ENCODE measurements at regions not wholly inside any gene's neighbourhood (a gene's known extent, or its start where the extent isn't known, plus 50 kb on each side); places are given as distances from the start of the nearest gene placed in this dataset.

GRCh38 chr4:80139671-80140070, 57.6 kb upstream of the PRDM8 start (continued):
- TF ChIP-seq CHD7 (IDR thresholded peaks at IDR 0.05; ENCODE audit: insufficient replicate concordance, low read length) (no peak), NRF1 (IDR thresholded peaks at IDR 0.05; ENCODE audit: low read depth, low read length) (no peak), BRCA1 (IDR thresholded peaks at IDR 0.05; ENCODE audit: low read depth, low read length) (no peak), EZH2 (IDR thresholded peaks at IDR 0.05; ENCODE audit: low read depth, low read length, severe bottlenecking) (no peak), PHF8 (conservative IDR thresholded peaks at IDR 0.05; ENCODE audit: low read depth, low read length) (no peak), SP1 (IDR thresholded peaks at IDR 0.05; ENCODE audit: low read depth, low read length) (no peak)
